ENCODE measurements at regions not wholly inside any gene's neighbourhood (a gene's known extent, or its start where the extent isn't known, plus 50 kb on each side); places are given as distances from the start of the nearest gene placed in this dataset.

GRCh38 chr22:26942637-26942957 lies 285.2 kb downstream of the MIAT start:
- TF ChIP-seq CTCF (IDR thresholded peaks at IDR 0.05; ENCODE audit: control extremely low read depth in 1 of 3, insufficient read depth in 1 of 3, low read depth in 1 of 3, low read length in 3 of 3) (no peak), GABPA (IDR thresholded peaks at IDR 0.05; ENCODE audit: borderline replicate concordance, insufficient read depth, low read length) (no peak)

All from H1 (cell line).